ENCODE measurements at regions not wholly inside any gene's neighbourhood (a gene's known extent, or its start where the extent isn't known, plus 50 kb on each side); places are given as distances from the start of the nearest gene placed in this dataset.

GRCh38 chr11:45741582-45741981, 63.4 kb upstream of the SLC35C1 start:
- no peak for TF ChIP-seq POLR2AphosphoS5 (IDR thresholded peaks at IDR 0.05)
- TF ChIP-seq CTCF (IDR thresholded peaks at IDR 0.05), result no peak
- no peak for TF ChIP-seq POLR2A (IDR thresholded peaks at IDR 0.05)
- no peak for TF ChIP-seq EP300 (IDR thresholded peaks at IDR 0.05)
